NB4 (cell line): ENCODE measurements at regions not wholly inside any gene's neighbourhood (a gene's known extent, or its start where the extent isn't known, plus 50 kb on each side); places are given as distances from the start of the nearest gene placed in this dataset.

Source experiments
- CTCF ChIP-seq: IDR thresholded peaks from one replicate; pipeline ENCODE4 v1.5.1; 2012; ENCODE audit warnings: low read depth, low read length
- MYC ChIP-seq: IDR thresholded peaks from 2 replicates; pipeline ENCODE4 v1.6.1; 2011; ENCODE audit warnings: low read depth, low read length
- POLR2A ChIP-seq: IDR thresholded peaks from 2 replicates; pipeline ENCODE4 v1.6.1; 2011; ENCODE audit warnings: mild to moderate bottlenecking; ENCODE audit not compliant: insufficient read length; ENCODE audit errors: extremely low read depth
- TF ChIP-seq, protein P1 (sequence below): IDR thresholded peaks from 2 replicates; pipeline ENCODE4 v1.6.1; 2011; ENCODE audit warnings: low read depth, low read length

DNA sequence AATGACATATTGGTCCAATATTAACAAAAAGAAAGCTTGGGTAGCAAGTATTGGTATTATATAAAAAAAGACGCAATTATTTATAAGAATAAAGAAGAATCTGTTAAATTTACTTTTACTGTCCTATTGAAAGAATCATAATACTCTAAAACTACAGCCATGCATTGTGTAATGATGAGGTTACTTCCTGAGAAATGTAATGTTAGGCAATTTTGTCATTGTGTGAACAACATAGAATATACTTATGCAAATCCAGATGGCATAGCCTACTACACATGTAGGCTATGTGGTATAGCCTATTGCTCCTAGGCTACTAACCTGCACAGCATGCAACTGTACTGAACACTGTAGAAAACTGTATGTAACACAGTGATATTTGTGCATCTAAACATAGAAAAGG is 121.2 kb upstream of the PTGFR start:
- TF ChIP-seq CTCF (no peak), POLR2A (no peak), MYC (no peak)
- TF ChIP-seq, protein P1, sequence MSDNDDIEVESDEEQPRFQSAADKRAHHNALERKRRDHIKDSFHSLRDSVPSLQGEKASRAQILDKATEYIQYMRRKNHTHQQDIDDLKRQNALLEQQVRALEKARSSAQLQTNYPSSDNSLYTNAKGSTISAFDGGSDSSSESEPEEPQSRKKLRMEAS = no peak
